GM10248 (cell line): ENCODE measurements at regions not wholly inside any gene's neighbourhood (a gene's known extent, or its start where the extent isn't known, plus 50 kb on each side); places are given as distances from the start of the nearest gene placed in this dataset.
"Not testable (repeated sequence)": the region's sequence is repeated elsewhere in the genome, so short reads cannot be mapped to it uniquely, and the experiment has no call there.

Experiments
- CTCF ChIA-PET: fragments of 300-600 bp; sonication (Branson Sonifier 250); formaldehyde crosslinking; extraction: SDS; loops from one replicate; lab custom pipeline; 2021; ENCODE audit warnings: antibody characterized with exemption; lab: Yijun Ruan, JAX
- POLR2A ChIA-PET: fragments of 350-650 bp; sonication (Branson Sonifier 250); formaldehyde crosslinking; extraction: SDS; loops from one replicate; lab custom pipeline; 2020; ENCODE audit warnings: antibody characterized with exemption; lab: Yijun Ruan, JAX
- DNase-seq: peaks from one replicate; pipeline ENCODE4 v3.0.0; 2012; ENCODE audit errors: extremely low spot score
- CTCF ChIP-seq: IDR thresholded peaks from 2 replicates; pipeline ENCODE4 v1.5.1; 2012; ENCODE audit warnings: mild to moderate bottlenecking, low read depth; ENCODE audit errors: extremely low read depth, missing control alignments, control extremely low read depth

GRCh38 chr19:31483226-31483857 is 134.1 kb upstream of the TSHZ3 start:
- CTCF ChIA-PET, result no interaction called here
- no peak for DNase-seq
- TF ChIP-seq CTCF, result no peak
- POLR2A ChIA-PET, result no interaction called here

- CTCF ChIA-PET, POLR2A ChIA-PET, DNase-seq: not testable (repeated sequence)
These were observed 135.7 kb upstream of the TSHZ3 start for GRCh38 chr19:31484858-31485410.

GRCh38 chr19:31485472-31485871 is 136.2 kb upstream of the TSHZ3 start:
- DNase-seq, result no peak
- CTCF ChIA-PET, result no interaction called here
- no peak for TF ChIP-seq CTCF
- POLR2A ChIA-PET, result no interaction called here

- no peak for DNase-seq
- ChIA-PET POLR2A (no interaction called here), CTCF (no interaction called here)
- no peak for TF ChIP-seq CTCF
These were observed 142.0 kb upstream of the TSHZ3 start for GRCh38 chr19:31491242-31491641.

- ChIA-PET CTCF (no interaction called here), POLR2A (no interaction called here)
- no peak for DNase-seq
- no peak for TF ChIP-seq CTCF
These were observed 142.8 kb upstream of the TSHZ3 start for GRCh38 chr19:31492050-31492449.

- ChIA-PET POLR2A (no interaction called here), CTCF (no interaction called here)
- TF ChIP-seq CTCF, result no peak
- no peak for DNase-seq
These were observed 146.8 kb upstream of the TSHZ3 start for GRCh38 chr19:31496076-31496475.

GRCh38 chr19:31497709-31498108 is 148.5 kb upstream of the TSHZ3 start:
- CTCF ChIA-PET, result no interaction called here
- no peak for DNase-seq
- POLR2A ChIA-PET, result no interaction called here
- no peak for TF ChIP-seq CTCF
